ENCODE measurements at regions not wholly inside any gene's neighbourhood (a gene's known extent, or its start where the extent isn't known, plus 50 kb on each side); places are given as distances from the start of the nearest gene placed in this dataset.

DNA sequence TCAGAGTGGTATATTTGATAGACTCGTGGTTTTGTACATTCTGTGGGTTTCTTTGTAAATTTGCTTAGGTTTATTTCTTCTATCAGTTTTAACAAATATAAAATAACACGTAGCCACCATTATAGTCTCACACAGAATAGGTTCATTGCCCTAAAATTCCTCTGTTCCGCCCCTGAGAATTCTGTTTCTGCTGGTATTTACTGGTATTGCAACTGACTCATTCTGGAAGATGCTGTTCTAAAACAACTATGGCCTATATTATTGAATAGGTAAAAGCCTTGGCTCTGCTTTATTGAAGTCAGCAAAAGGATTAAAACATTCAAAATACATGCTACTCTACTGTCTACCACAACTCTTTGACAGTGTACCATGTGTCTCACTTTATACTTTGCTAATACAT, 119.1 kb upstream of the CHORDC1 start:
- WGBS (ENCODE audit: low lambda C conversion rate, missing lambda C conversion rate) = 82% methylated on average over 3 of the region's 3 CpGs

DNA sequence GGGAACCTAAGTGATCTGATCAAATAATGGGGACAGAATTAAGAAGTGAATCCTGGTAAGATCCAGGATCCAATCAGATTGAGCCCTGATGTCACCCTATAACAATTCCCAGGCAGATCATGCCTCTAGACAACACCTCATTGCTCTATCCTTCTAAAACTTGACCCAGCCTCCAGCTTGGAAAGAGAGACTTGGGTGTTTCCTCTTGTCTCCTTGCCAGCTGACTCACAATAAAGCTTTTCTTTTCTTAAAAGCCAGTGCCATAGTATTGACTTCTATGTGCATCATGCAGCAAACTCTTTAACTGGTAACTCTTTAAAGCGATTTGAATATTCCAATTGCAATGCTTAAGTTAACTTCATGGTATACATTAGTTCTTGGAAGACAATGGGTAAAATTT, 109.6 kb upstream of the CHORDC1 start:
- Histone ChIP-seq H3K36me3 (replicated peaks; ENCODE audit: insufficient read depth, low read depth) (no peaks in the 10 kb centered on the region), H3K9me2 (replicated peaks; ENCODE audit: insufficient read depth) (no peaks in the 10 kb centered on the region), H3K27me3 (no peaks in the 10 kb centered on the region), H3K4me2 (no peak overlapping the region), H3K9me3 (ENCODE audit: low read depth) (no peaks in the 10 kb centered on the region), H3K27ac (no peak overlapping the region), H3K4me3 (no peak overlapping the region), H2AFZ (no peak overlapping the region), H4K20me1 (ENCODE audit: insufficient read depth, poor library complexity, severe bottlenecking) (no peaks in the 10 kb centered on the region), H3K4me1 (ENCODE audit: insufficient read depth) (no peaks in the 10 kb centered on the region), H3K79me2 (no peaks in the 10 kb centered on the region)
- TF ChIP-seq EZH2phosphoT487 (IDR thresholded peaks at IDR 0.05; ENCODE audit: low read depth, severe bottlenecking, unreplicated experiment) = no peak
- no peak for TF ChIP-seq EZH2 (IDR thresholded peaks at IDR 0.05; ENCODE audit: borderline replicate concordance)
- TF ChIP-seq, protein P1, sequence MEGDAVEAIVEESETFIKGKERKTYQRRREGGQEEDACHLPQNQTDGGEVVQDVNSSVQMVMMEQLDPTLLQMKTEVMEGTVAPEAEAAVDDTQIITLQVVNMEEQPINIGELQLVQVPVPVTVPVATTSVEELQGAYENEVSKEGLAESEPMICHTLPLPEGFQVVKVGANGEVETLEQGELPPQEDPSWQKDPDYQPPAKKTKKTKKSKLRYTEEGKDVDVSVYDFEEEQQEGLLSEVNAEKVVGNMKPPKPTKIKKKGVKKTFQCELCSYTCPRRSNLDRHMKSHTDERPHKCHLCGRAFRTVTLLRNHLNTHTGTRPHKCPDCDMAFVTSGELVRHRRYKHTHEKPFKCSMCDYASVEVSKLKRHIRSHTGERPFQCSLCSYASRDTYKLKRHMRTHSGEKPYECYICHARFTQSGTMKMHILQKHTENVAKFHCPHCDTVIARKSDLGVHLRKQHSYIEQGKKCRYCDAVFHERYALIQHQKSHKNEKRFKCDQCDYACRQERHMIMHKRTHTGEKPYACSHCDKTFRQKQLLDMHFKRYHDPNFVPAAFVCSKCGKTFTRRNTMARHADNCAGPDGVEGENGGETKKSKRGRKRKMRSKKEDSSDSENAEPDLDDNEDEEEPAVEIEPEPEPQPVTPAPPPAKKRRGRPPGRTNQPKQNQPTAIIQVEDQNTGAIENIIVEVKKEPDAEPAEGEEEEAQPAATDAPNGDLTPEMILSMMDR (IDR thresholded peaks at IDR 0.05; ENCODE audit: poor library complexity) = no peak
- no peak for DNase-seq (ENCODE audit: low spot score)
- 93% methylated on average over 1 of the region's 1 CpG for WGBS (ENCODE audit: low lambda C conversion rate, missing lambda C conversion rate)

More for the DNA sequence above, 119.1 kb upstream of the CHORDC1 start:
- Histone ChIP-seq H3K4me3 (no peak overlapping the region), H3K79me2 (no peaks in the 10 kb centered on the region), H3K4me1 (ENCODE audit: insufficient read depth) (no peaks in the 10 kb centered on the region), H3K9me2 (replicated peaks; ENCODE audit: insufficient read depth) (no peaks in the 10 kb centered on the region), H4K20me1 (ENCODE audit: insufficient read depth, poor library complexity, severe bottlenecking) (no peaks in the 10 kb centered on the region), H3K4me2 (no peak overlapping the region), H3K9me3 (ENCODE audit: low read depth) (no peaks in the 10 kb centered on the region), H3K27me3 (no peaks in the 10 kb centered on the region), H3K36me3 (replicated peaks; ENCODE audit: insufficient read depth, low read depth) (no peaks in the 10 kb centered on the region), H2AFZ (no peak overlapping the region), H3K27ac (no peak overlapping the region)
- TF ChIP-seq EZH2phosphoT487 (IDR thresholded peaks at IDR 0.05; ENCODE audit: low read depth, severe bottlenecking, unreplicated experiment) = no peak
- TF ChIP-seq, protein P1 (IDR thresholded peaks at IDR 0.05; ENCODE audit: poor library complexity) = no peak
- no peak for DNase-seq (ENCODE audit: low spot score)

DNA sequence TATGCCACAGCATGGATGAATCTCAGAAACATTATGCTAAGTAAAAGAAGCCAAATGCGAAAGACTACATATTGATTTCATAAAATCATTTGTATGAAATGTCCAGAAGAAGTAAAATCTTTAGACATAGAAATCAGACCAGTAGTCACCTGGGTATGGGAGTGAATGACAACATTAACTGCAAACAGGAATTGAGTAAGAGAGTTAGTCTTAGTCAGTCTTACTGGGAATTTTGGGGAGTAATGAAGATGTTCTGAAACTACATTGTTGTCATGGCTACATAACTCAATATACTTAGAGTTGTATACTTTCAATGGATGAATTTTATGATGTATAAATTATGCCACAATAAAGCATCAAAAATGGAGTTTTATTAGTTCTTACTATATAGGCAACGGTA, 107.8 kb upstream of the CHORDC1 start:
- Histone ChIP-seq H3K4me1 (ENCODE audit: insufficient read depth) (no peaks in the 10 kb centered on the region), H3K79me2 (no peaks in the 10 kb centered on the region), H3K4me2 (no peak overlapping the region), H3K36me3 (replicated peaks; ENCODE audit: insufficient read depth, low read depth) (no peaks in the 10 kb centered on the region), H3K9me3 (ENCODE audit: low read depth) (no peaks in the 10 kb centered on the region), H2AFZ (no peak overlapping the region), H3K9me2 (replicated peaks; ENCODE audit: insufficient read depth) (no peaks in the 10 kb centered on the region), H4K20me1 (ENCODE audit: insufficient read depth, poor library complexity, severe bottlenecking) (no peaks in the 10 kb centered on the region), H3K27ac (no peak overlapping the region), H3K4me3 (no peak overlapping the region), H3K27me3 (no peaks in the 10 kb centered on the region)
- WGBS (ENCODE audit: low lambda C conversion rate, missing lambda C conversion rate) = 93% methylated on average over 2 of the region's 2 CpGs
- TF ChIP-seq EZH2phosphoT487 (IDR thresholded peaks at IDR 0.05; ENCODE audit: low read depth, severe bottlenecking, unreplicated experiment) = no peak
- TF ChIP-seq, protein P1 (IDR thresholded peaks at IDR 0.05; ENCODE audit: poor library complexity) = no peak
- no peak for TF ChIP-seq EZH2 (IDR thresholded peaks at IDR 0.05; ENCODE audit: borderline replicate concordance)
- no peak for DNase-seq (ENCODE audit: low spot score)

DNA sequence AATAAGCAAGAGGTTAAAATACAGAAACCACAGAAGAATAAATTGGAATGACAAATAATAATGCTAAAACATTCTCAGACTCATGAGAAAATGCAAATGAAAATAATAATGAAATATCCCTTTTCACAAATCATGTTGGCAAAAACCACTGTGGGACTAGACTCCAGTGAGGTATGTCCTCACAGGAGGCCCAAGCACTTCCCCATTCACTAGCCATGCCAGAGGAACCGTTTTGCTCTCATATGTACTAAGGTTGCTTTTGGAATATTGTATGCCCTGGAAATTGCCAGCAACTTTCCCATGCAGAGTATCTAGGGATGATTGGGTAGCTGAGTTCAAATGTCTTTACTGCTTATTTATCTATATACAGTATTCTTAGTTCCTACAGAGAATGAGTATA, 106.2 kb upstream of the CHORDC1 start:
- no peak overlapping the region for H2AFZ ChIP-seq
- 85% methylated on average over 1 of the region's 1 CpG for WGBS (ENCODE audit: low lambda C conversion rate, missing lambda C conversion rate)
- H3K36me3 ChIP-seq (replicated peaks; ENCODE audit: insufficient read depth, low read depth) = no peaks in the 10 kb centered on the region
- no peak overlapping the region for H3K4me2 ChIP-seq
- H3K27ac ChIP-seq = no peak overlapping the region
- no peaks in the 10 kb centered on the region for H3K9me2 ChIP-seq (replicated peaks; ENCODE audit: insufficient read depth)
- H4K20me1 ChIP-seq (ENCODE audit: insufficient read depth, poor library complexity, severe bottlenecking) = no peaks in the 10 kb centered on the region
- no peak for DNase-seq (ENCODE audit: low spot score)
- H3K79me2 ChIP-seq = no peaks in the 10 kb centered on the region
- H3K27me3 ChIP-seq = no peaks in the 10 kb centered on the region
- TF ChIP-seq EZH2phosphoT487 (IDR thresholded peaks at IDR 0.05; ENCODE audit: low read depth, severe bottlenecking, unreplicated experiment) = no peak
- TF ChIP-seq, protein P1 (IDR thresholded peaks at IDR 0.05; ENCODE audit: poor library complexity) = no peak
- no peak for TF ChIP-seq EZH2 (IDR thresholded peaks at IDR 0.05; ENCODE audit: borderline replicate concordance)
- H3K4me3 ChIP-seq = no peak overlapping the region
- no peaks in the 10 kb centered on the region for H3K9me3 ChIP-seq (ENCODE audit: low read depth)
- H3K4me1 ChIP-seq (ENCODE audit: insufficient read depth) = no peaks in the 10 kb centered on the region

Data from hepatocyte (in vitro differentiated cells).